Coronary artery (tissue), 2 donors: ENCODE measurements at regions not wholly inside any gene's neighbourhood (a gene's known extent, or its start where the extent isn't known, plus 50 kb on each side); places are given as distances from the start of the nearest gene placed in this dataset.

ENCODE experiments used
- DNase-seq: peaks from one replicate; pipeline ENCODE4 v3.0.0-alpha.2; 2017; ENCODE audit warnings: low spot score
- H3K27ac ChIP-seq, 2 donors: fragments of 200-600 bp; sonication (generic); one replicate each; pipeline ENCODE4 v1.5.1; 2016 to 2019
- H3K4me3 ChIP-seq: fragments of 200-600 bp; sonication (generic); 2 replicates; pipeline ENCODE4 v1.5.1; 2016; ENCODE audit warnings: mild to moderate bottlenecking, moderate library complexity
- TF ChIP-seq, protein P1 (sequence below): fragments of 200-600 bp; sonication (generic); IDR thresholded peaks from one replicate; pipeline ENCODE4 v1.5.1; 2019; ENCODE audit warnings: antibody characterized with exemption

DNA sequence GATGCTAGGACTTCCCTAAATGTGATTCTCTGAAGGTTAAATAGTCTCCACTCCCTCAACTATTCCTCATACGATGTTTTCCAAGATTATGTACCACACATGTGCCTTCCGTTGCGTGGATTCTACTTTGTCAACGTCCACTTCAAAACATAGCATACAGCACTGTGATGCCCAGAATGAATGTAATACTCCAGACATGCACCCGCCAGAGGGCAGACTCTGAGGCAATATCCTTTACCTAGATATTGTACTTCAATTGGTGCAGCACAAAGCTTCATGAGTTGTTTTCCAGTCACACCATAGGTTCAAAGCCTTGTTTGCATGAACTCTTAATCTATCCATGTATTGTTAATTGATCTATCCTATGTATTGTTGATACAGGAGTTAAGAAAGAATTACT lies 201.0 kb upstream of the NABP1 start:
- TF ChIP-seq, protein P1, sequence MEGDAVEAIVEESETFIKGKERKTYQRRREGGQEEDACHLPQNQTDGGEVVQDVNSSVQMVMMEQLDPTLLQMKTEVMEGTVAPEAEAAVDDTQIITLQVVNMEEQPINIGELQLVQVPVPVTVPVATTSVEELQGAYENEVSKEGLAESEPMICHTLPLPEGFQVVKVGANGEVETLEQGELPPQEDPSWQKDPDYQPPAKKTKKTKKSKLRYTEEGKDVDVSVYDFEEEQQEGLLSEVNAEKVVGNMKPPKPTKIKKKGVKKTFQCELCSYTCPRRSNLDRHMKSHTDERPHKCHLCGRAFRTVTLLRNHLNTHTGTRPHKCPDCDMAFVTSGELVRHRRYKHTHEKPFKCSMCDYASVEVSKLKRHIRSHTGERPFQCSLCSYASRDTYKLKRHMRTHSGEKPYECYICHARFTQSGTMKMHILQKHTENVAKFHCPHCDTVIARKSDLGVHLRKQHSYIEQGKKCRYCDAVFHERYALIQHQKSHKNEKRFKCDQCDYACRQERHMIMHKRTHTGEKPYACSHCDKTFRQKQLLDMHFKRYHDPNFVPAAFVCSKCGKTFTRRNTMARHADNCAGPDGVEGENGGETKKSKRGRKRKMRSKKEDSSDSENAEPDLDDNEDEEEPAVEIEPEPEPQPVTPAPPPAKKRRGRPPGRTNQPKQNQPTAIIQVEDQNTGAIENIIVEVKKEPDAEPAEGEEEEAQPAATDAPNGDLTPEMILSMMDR: no peak
- DNase-seq: no peak
- no peak overlapping the region for H3K4me3 ChIP-seq
- no peak overlapping the region for H3K27ac ChIP-seq

DNA sequence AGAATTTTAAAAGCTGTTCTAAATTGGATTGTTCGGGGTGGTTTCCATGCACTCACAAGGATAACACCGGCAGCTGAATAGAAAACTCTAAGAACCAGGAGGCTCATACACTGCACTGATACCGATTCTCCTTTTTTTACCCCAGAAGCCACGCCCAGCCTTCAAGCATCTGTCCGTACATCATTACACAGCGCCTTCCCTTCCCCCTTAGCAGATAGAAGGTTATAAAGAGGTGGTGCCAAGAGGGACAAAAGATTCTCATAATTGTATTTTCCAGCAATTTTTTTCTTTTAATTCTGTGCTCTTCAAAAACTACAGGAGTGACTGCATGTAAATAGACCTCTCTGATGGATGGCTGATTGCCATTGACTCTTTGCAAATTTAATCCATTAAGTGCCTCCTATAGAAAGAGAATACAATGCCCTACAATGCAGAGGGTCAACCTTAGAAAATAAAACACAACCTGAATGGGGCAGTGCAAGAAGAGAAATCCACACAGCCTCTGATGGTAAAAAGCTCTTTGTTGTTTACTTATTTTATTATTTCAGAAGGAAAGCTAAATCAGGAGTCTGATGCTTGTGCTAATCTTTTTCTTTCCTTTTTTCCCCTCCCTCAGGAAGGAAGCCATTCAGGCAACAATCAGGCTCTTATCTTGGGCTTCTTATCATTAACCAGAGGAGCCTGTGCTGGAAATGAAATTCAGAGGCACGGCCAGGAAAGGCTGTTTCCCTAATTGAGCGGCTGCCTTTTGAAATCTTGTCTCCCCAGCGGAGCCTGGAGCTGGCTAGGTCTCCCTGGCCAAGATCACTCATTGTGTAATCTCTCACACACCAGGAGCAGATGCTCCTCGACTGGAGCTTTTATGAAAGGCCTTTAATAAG lies 198.9 kb upstream of the NABP1 start:
- TF ChIP-seq, protein P1: no peak
- DNase-seq: no peak
- Histone ChIP-seq H3K4me3 (no peak overlapping the region), H3K27ac (no peak overlapping the region)

DNA sequence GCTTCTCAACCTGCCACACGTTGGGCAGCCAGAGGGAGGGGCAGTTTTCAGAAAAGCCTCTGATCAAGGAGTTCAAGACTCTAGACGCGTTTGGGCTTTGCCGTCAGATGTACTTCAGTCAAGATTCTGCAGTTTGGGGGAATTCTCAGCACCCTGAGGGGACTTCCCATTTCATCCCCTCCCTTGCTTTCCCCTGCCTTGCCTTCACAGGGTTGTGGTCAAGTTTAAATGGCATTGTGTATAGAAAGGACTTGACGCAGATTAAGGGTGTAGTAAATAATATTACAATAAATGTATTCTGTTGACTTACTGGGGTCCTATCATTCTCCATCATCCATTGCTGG lies 198.3 kb upstream of the NABP1 start:
- TF ChIP-seq, protein P1: no peak
- DNase-seq: no peak
- H3K4me3 ChIP-seq: no peak overlapping the region
- no peak overlapping the region for H3K27ac ChIP-seq

DNA sequence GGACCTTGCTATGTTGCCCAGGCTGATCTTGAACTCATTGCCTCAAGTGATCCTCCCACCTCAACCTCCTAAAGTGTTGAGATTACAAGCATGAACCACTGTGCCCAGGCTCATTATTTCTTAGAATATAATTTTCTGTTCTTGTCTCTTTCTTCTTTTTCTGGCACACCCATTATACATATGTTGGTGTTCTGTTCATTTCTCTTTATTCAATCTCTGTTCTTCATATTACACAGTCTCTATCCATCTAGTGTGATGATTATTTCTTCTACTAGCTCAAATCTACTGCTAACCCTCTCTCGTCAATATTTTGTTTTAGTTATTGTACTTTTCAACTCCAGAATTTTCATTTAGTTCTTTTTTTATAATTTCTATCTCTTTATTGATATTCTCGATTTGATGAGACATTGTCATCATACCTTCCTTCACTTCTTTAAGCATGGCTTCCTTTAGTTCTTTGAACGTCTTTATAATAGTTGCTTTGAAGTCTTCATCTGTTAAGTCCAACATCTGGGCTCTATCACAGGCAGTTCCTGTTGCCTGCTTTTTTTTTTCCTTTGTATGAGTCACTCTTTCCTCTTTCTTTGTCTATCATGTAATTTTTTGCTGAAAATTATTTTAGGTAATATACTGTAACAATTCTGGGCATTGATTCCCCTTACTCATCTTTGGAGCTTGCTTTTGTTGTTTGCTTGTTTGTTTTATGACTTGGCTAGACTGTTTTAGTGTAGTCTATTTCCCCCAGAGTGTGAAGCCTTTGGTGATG lies 196.4 kb upstream of the NABP1 start:
- TF ChIP-seq, protein P1: no peak
- Histone ChIP-seq H3K27ac (no peak overlapping the region), H3K4me3 (no peak overlapping the region)
- DNase-seq: no peak

DNA sequence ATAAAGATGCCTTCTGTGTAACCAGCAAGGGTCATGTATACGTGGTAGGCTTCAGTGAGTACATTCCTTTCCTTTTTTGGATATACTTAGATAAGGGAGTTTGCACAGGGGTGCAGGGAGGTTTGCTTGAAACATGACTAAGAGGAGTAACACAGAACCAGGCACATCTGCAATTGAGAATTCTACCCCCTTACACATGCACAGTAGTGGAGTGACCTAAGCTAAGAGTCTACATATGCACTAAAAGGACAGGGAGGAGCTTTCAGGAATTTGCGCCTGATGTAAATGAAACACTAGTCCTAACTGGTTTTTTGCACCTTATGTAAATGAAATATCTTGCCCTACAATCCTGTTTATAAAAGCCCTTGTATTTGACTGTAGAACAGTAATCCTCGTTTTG lies 194.8 kb upstream of the NABP1 start:
- DNase-seq: no peak
- Histone ChIP-seq H3K4me3 (no peak overlapping the region), H3K27ac (no peak overlapping the region)
- TF ChIP-seq, protein P1: no peak

DNA sequence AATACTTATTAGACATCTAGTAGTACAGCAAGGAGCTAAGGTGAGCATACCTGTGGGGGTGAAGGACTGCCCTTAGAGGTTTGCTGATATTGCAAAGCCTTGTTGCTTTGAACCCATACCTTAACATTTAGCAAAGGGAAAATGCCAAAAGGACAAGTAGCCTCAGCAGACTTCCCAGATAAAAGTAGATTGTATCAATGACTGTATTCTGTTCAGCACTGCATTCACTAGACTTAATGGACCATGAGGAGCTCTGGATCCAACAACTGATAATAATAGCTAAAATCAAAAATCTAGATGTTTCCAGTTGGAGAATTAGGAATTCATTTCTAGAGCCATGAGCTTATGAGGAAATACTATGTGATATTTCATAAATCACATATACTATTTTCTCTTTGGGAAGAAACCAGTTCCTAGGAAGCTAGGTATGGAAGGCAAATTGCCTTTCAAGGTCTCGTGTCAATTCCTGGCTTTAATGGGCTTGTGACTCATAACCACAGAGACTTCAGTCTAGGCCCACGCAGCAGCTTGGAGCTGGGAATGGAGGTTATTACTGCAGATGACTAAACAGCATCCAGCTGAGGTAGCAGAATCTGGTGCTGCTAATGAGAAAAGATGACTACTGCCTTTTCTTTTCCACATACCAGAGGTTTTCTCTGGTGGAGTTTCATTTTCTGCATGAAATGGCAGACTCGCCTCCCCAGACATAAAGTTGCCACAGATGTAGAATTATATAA lies 191.2 kb upstream of the NABP1 start:
- TF ChIP-seq, protein P1: no peak
- no peak for DNase-seq
- no peak overlapping the region for H3K27ac ChIP-seq
- no peak overlapping the region for H3K4me3 ChIP-seq
